ENCODE measurements at regions not wholly inside any gene's neighbourhood (a gene's known extent, or its start where the extent isn't known, plus 50 kb on each side); places are given as distances from the start of the nearest gene placed in this dataset.

- ChIA-PET POLR2A (no interaction called here), CTCF (interaction anchor here (0.9 to 1.7 kb wide), 3 partner anchors 18 to 219 kb away, joined by 3 to 4 read pairs (median 3); no protein-coding TSS in a partner anchor)
- no peaks in the 10 kb centered on the region for H3K4me1 ChIP-seq (ENCODE audit: control extremely low read depth in 1 of 4, control insufficient read depth in 4 of 4, insufficient read depth in 4 of 4, low read length in 3 of 4)
- no peaks in the 10 kb centered on the region for H3K9me3 ChIP-seq (ENCODE audit: control extremely low read depth in 1 of 5, control insufficient read depth in 4 of 5, insufficient read depth in 2 of 5, low read depth in 1 of 5, low read length in 4 of 5)
- H3K36me3 ChIP-seq (ENCODE audit: control insufficient read depth in 4 of 4, insufficient read depth in 4 of 4, low read length in 3 of 4) = no peaks in the 10 kb centered on the region
- 87% methylated on average over 8 of the region's 13 CpGs for WGBS (ENCODE audit: insufficient coverage)
- H3K27ac ChIP-seq (ENCODE audit: insufficient read depth in 1 of 2, low read depth in 1 of 2, low read length in 2 of 2, poor library complexity in 1 of 2, severe bottlenecking in 2 of 2) = no peak overlapping the region
- H3K4me3 ChIP-seq (ENCODE audit: control insufficient read depth in 1 of 7, extremely low read depth in 1 of 7, insufficient read depth in 4 of 7, low read depth in 2 of 7, low read length in 6 of 7) = no peak overlapping the region
- peaks cover 0 to 2% (median 0%) of the 10 kb centered on the region in 5 experiments for H3K27me3 ChIP-seq (replicated peaks in 2 of 5; ENCODE audit: control insufficient read depth in 4 of 5, insufficient read depth in 5 of 5, low read length in 4 of 5)
- no peak for DNase-seq
Observed at GRCh38 chr18:70415823-70416488, 127.1 kb downstream of the SOCS6 start.

- 94% methylated on average over 5 of the region's 6 CpGs for WGBS (ENCODE audit: insufficient coverage)
- H3K9me3 ChIP-seq (ENCODE audit: control extremely low read depth in 1 of 5, control insufficient read depth in 4 of 5, insufficient read depth in 2 of 5, low read depth in 1 of 5, low read length in 4 of 5) = no peaks in the 10 kb centered on the region
- CTCF ChIA-PET = interaction anchor here (1.4 kb wide), 1 partner anchor 218 kb away, joined by 3 read pairs; no protein-coding TSS in a partner anchor
- H3K27ac ChIP-seq (ENCODE audit: insufficient read depth in 1 of 2, low read depth in 1 of 2, low read length in 2 of 2, poor library complexity in 1 of 2, severe bottlenecking in 2 of 2) = no peak overlapping the region
- peaks cover 0 to 2% (median 0%) of the 10 kb centered on the region in 5 experiments for H3K27me3 ChIP-seq (replicated peaks in 2 of 5; ENCODE audit: control insufficient read depth in 4 of 5, insufficient read depth in 5 of 5, low read length in 4 of 5)
- H3K36me3 ChIP-seq (ENCODE audit: control insufficient read depth in 4 of 4, insufficient read depth in 4 of 4, low read length in 3 of 4) = no peaks in the 10 kb centered on the region
- no peak for DNase-seq
- POLR2A ChIA-PET = no interaction called here
- no peaks in the 10 kb centered on the region for H3K4me1 ChIP-seq (ENCODE audit: control extremely low read depth in 1 of 4, control insufficient read depth in 4 of 4, insufficient read depth in 4 of 4, low read length in 3 of 4)
- no peak overlapping the region for H3K4me3 ChIP-seq (ENCODE audit: control insufficient read depth in 1 of 7, extremely low read depth in 1 of 7, insufficient read depth in 4 of 7, low read depth in 2 of 7, low read length in 6 of 7)
Observed at GRCh38 chr18:70414315-70414900, 125.6 kb downstream of the SOCS6 start.

GRCh38 chr18:70413455-70413854, 124.6 kb downstream of the SOCS6 start:
- Histone ChIP-seq H3K4me1 (ENCODE audit: control extremely low read depth in 1 of 4, control insufficient read depth in 4 of 4, insufficient read depth in 4 of 4, low read length in 3 of 4) (no peaks in the 10 kb centered on the region), H3K9me3 (ENCODE audit: control extremely low read depth in 1 of 5, control insufficient read depth in 4 of 5, insufficient read depth in 2 of 5, low read depth in 1 of 5, low read length in 4 of 5) (no peaks in the 10 kb centered on the region), H3K27ac (ENCODE audit: insufficient read depth in 1 of 2, low read depth in 1 of 2, low read length in 2 of 2, poor library complexity in 1 of 2, severe bottlenecking in 2 of 2) (no peak overlapping the region), H3K36me3 (ENCODE audit: control insufficient read depth in 4 of 4, insufficient read depth in 4 of 4, low read length in 3 of 4) (no peaks in the 10 kb centered on the region), H3K4me3 (ENCODE audit: control insufficient read depth in 1 of 7, extremely low read depth in 1 of 7, insufficient read depth in 4 of 7, low read depth in 2 of 7, low read length in 6 of 7) (no peak overlapping the region), H3K27me3 (replicated peaks in 2 of 5; ENCODE audit: control insufficient read depth in 4 of 5, insufficient read depth in 5 of 5, low read length in 4 of 5) (peaks cover 0 to 2% (median 0%) of the 10 kb centered on the region in 5 experiments)
- DNase-seq = no peak
- POLR2A ChIA-PET = no interaction called here
- CTCF ChIA-PET = no interaction called here
- 95% methylated on average over 2 of the region's 3 CpGs for WGBS (ENCODE audit: insufficient coverage)

- H3K36me3 ChIP-seq (ENCODE audit: control insufficient read depth in 4 of 4, insufficient read depth in 4 of 4, low read length in 3 of 4) = no peaks in the 10 kb centered on the region
- H3K4me3 ChIP-seq (ENCODE audit: control insufficient read depth in 1 of 7, extremely low read depth in 1 of 7, insufficient read depth in 4 of 7, low read depth in 2 of 7, low read length in 6 of 7) = no peak overlapping the region
- ChIA-PET CTCF (no interaction called here), POLR2A (no interaction called here)
- H3K4me1 ChIP-seq (ENCODE audit: control extremely low read depth in 1 of 4, control insufficient read depth in 4 of 4, insufficient read depth in 4 of 4, low read length in 3 of 4) = no peaks in the 10 kb centered on the region
- no peaks in the 10 kb centered on the region for H3K27me3 ChIP-seq (replicated peaks in 2 of 5; ENCODE audit: control insufficient read depth in 4 of 5, insufficient read depth in 5 of 5, low read length in 4 of 5)
- 97% methylated on average over 6 of the region's 6 CpGs for WGBS (ENCODE audit: insufficient coverage)
- H3K9me3 ChIP-seq (ENCODE audit: control extremely low read depth in 1 of 5, control insufficient read depth in 4 of 5, insufficient read depth in 2 of 5, low read depth in 1 of 5, low read length in 4 of 5) = no peaks in the 10 kb centered on the region
- H3K27ac ChIP-seq (ENCODE audit: insufficient read depth in 1 of 2, low read depth in 1 of 2, low read length in 2 of 2, poor library complexity in 1 of 2, severe bottlenecking in 2 of 2) = no peak overlapping the region
- no peak for DNase-seq
Observed at GRCh38 chr18:70411876-70412435, 123.1 kb downstream of the SOCS6 start.

GRCh38 chr18:70411307-70411706, 122.5 kb downstream of the SOCS6 start:
- Histone ChIP-seq H3K27me3 (replicated peaks in 2 of 5; ENCODE audit: control insufficient read depth in 4 of 5, insufficient read depth in 5 of 5, low read length in 4 of 5) (no peaks in the 10 kb centered on the region), H3K4me1 (ENCODE audit: control extremely low read depth in 1 of 4, control insufficient read depth in 4 of 4, insufficient read depth in 4 of 4, low read length in 3 of 4) (no peaks in the 10 kb centered on the region), H3K4me3 (ENCODE audit: control insufficient read depth in 1 of 7, extremely low read depth in 1 of 7, insufficient read depth in 4 of 7, low read depth in 2 of 7, low read length in 6 of 7) (no peak overlapping the region), H3K36me3 (ENCODE audit: control insufficient read depth in 4 of 4, insufficient read depth in 4 of 4, low read length in 3 of 4) (no peaks in the 10 kb centered on the region), H3K9me3 (ENCODE audit: control extremely low read depth in 1 of 5, control insufficient read depth in 4 of 5, insufficient read depth in 2 of 5, low read depth in 1 of 5, low read length in 4 of 5) (no peaks in the 10 kb centered on the region), H3K27ac (ENCODE audit: insufficient read depth in 1 of 2, low read depth in 1 of 2, low read length in 2 of 2, poor library complexity in 1 of 2, severe bottlenecking in 2 of 2) (no peak overlapping the region)
- DNase-seq = no peak
- ChIA-PET POLR2A (no interaction called here), CTCF (interaction anchor here (1.0 kb wide), 1 partner anchor 209 kb away, joined by 3 read pairs; no protein-coding TSS in a partner anchor)
- WGBS (ENCODE audit: insufficient coverage) = 100% methylated on average over 1 of the region's 2 CpGs

GRCh38 chr18:70405052-70405451, 116.2 kb downstream of the SOCS6 start:
- no peak for DNase-seq
- no peak overlapping the region for H3K4me3 ChIP-seq (ENCODE audit: control insufficient read depth in 1 of 7, extremely low read depth in 1 of 7, insufficient read depth in 4 of 7, low read depth in 2 of 7, low read length in 6 of 7)
- no peaks in the 10 kb centered on the region for H3K4me1 ChIP-seq (ENCODE audit: control extremely low read depth in 1 of 4, control insufficient read depth in 4 of 4, insufficient read depth in 4 of 4, low read length in 3 of 4)
- WGBS (ENCODE audit: insufficient coverage) = 100% methylated on average over 3 of the region's 3 CpGs
- H3K36me3 ChIP-seq (ENCODE audit: control insufficient read depth in 4 of 4, insufficient read depth in 4 of 4, low read length in 3 of 4) = no peaks in the 10 kb centered on the region
- H3K27ac ChIP-seq (ENCODE audit: insufficient read depth in 1 of 2, low read depth in 1 of 2, low read length in 2 of 2, poor library complexity in 1 of 2, severe bottlenecking in 2 of 2) = no peak overlapping the region
- H3K27me3 ChIP-seq (replicated peaks in 2 of 5; ENCODE audit: control insufficient read depth in 4 of 5, insufficient read depth in 5 of 5, low read length in 4 of 5) = no peaks in the 10 kb centered on the region
- CTCF ChIA-PET = no interaction called here
- POLR2A ChIA-PET = no interaction called here
- no peaks in the 10 kb centered on the region for H3K9me3 ChIP-seq (ENCODE audit: control extremely low read depth in 1 of 5, control insufficient read depth in 4 of 5, insufficient read depth in 2 of 5, low read depth in 1 of 5, low read length in 4 of 5)

GRCh38 chr18:70400476-70400875, 111.6 kb downstream of the SOCS6 start:
- Histone ChIP-seq H3K4me3 (ENCODE audit: control insufficient read depth in 1 of 7, extremely low read depth in 1 of 7, insufficient read depth in 4 of 7, low read depth in 2 of 7, low read length in 6 of 7) (no peak overlapping the region), H3K9me3 (ENCODE audit: control extremely low read depth in 1 of 5, control insufficient read depth in 4 of 5, insufficient read depth in 2 of 5, low read depth in 1 of 5, low read length in 4 of 5) (no peaks in the 10 kb centered on the region), H3K4me1 (ENCODE audit: control extremely low read depth in 1 of 4, control insufficient read depth in 4 of 4, insufficient read depth in 4 of 4, low read length in 3 of 4) (no peaks in the 10 kb centered on the region), H3K27ac (ENCODE audit: insufficient read depth in 1 of 2, low read depth in 1 of 2, low read length in 2 of 2, poor library complexity in 1 of 2, severe bottlenecking in 2 of 2) (no peak overlapping the region), H3K36me3 (ENCODE audit: control insufficient read depth in 4 of 4, insufficient read depth in 4 of 4, low read length in 3 of 4) (no peaks in the 10 kb centered on the region), H3K27me3 (replicated peaks in 2 of 5; ENCODE audit: control insufficient read depth in 4 of 5, insufficient read depth in 5 of 5, low read length in 4 of 5) (no peaks in the 10 kb centered on the region)
- no peak for DNase-seq
- ChIA-PET POLR2A (no interaction called here), CTCF (no interaction called here)
- WGBS (ENCODE audit: insufficient coverage) = 75% methylated on average over 4 of the region's 6 CpGs
